H1 (cell line): ENCODE measurements at regions not wholly inside any gene's neighbourhood (a gene's known extent, or its start where the extent isn't known, plus 50 kb on each side); places are given as distances from the start of the nearest gene placed in this dataset.

Experiments used
- CTCF ChIA-PET: fragments of 300-600 bp; sonication (Branson Sonifier 250); formaldehyde crosslinking; loops from one replicate; lab custom pipeline; 2021; ENCODE audit not compliant: partially characterized antibody; lab: Charles Lee
- POLR2A ChIA-PET: fragments of 300-600 bp; sonication (Branson Sonifier 250); formaldehyde crosslinking; loops from one replicate; lab custom pipeline; 2021; ENCODE audit warnings: inconsistent platforms; ENCODE audit not compliant: partially characterized antibody; lab: Charles Lee
- DNase-seq, 2 experiments: peaks; one replicate each; pipeline versions ENCODE4 v3.0.0 to v3.0.0-alpha.2; 2010 to 2022; ENCODE audit warnings: low spot score in 2 of 2, low read depth in 1 of 2, mixed read lengths in 1 of 2
- FAIRE-seq: peaks from 2 replicates; lab custom pipeline; 2011; peaks lifted over from hg19 to GRCh38; lab: Jason Lieb, UNC
- H2AFZ ChIP-seq: 2 replicates; pipeline ENCODE4 v1.8.1; 2012; ENCODE audit warnings: low read length, inconsistent platforms
- H2AK5ac ChIP-seq: 2 replicates; pipeline ENCODE4 v1.6.1; 2013; ENCODE audit warnings: low read depth, low read length
- H2BK120ac ChIP-seq: replicated peaks from 2 replicates; pipeline ENCODE3; 2013; ENCODE audit warnings: low read depth, low read length, inconsistent platforms
- H2BK12ac ChIP-seq: 2 replicates; pipeline ENCODE4 v1.6.1; 2013; ENCODE audit warnings: low read depth, low read length
- H2BK15ac ChIP-seq: 2 replicates; pipeline ENCODE4 v1.6.1; 2013; ENCODE audit warnings: low read length
- H2BK20ac ChIP-seq: 2 replicates; pipeline ENCODE4 v1.6.1; 2013; ENCODE audit warnings: low read length
- H2BK5ac ChIP-seq: 2 replicates; pipeline ENCODE4 v1.6.1; 2013; ENCODE audit warnings: low read depth, low read length
- H3K14ac ChIP-seq: 2 replicates; pipeline ENCODE4 v1.6.1; 2013; ENCODE audit warnings: inconsistent platforms; ENCODE audit not compliant: insufficient read length
- H3K18ac ChIP-seq: 2 replicates; pipeline ENCODE4 v1.6.1; 2013; ENCODE audit warnings: low read length; ENCODE audit errors: extremely low read depth
- H3K23ac ChIP-seq: 2 replicates; pipeline ENCODE4 v1.6.1; 2013; ENCODE audit warnings: inconsistent platforms; ENCODE audit not compliant: insufficient read length
- H3K23me2 ChIP-seq: 2 replicates; pipeline ENCODE4 v1.6.1; 2013; ENCODE audit warnings: low read depth, low read length
- H3K27ac ChIP-seq: 2 replicates; pipeline ENCODE4 v1.6.1; 2011; ENCODE audit warnings: low read depth, low read length, inconsistent platforms
- H3K27me3 ChIP-seq, 4 experiments: replicated peaks in 1 of 4; 1 replicate in 1 of 4; 2 replicates in 3 of 4; pipeline versions ENCODE4 v1.6.1 to v1.8.1; 2011 to 2013; ENCODE audit warnings: low read length in 3 of 4, mild to moderate bottlenecking in 3 of 4, inconsistent platforms in 2 of 4, mixed read lengths in 2 of 4, moderate library complexity in 1 of 4; ENCODE audit not compliant: control insufficient read depth in 3 of 4, insufficient read depth in 3 of 4; ENCODE audit errors: extremely low read depth in 1 of 4
- H3K36me3 ChIP-seq, 4 experiments: 2 replicates each; pipeline versions ENCODE4 v1.6.1 to v1.8.1; 2011 to 2013; ENCODE audit warnings: mild to moderate bottlenecking in 4 of 4, low read length in 3 of 4, moderate library complexity in 2 of 4, control low read depth in 1 of 4, inconsistent platforms in 1 of 4; ENCODE audit not compliant: insufficient read depth in 4 of 4, control insufficient read depth in 2 of 4
- H3K4ac ChIP-seq: replicated peaks from 2 replicates; pipeline ENCODE3; 2013; ENCODE audit warnings: low read length, low read depth, mixed read lengths, inconsistent platforms; ENCODE audit not compliant: insufficient read length
- H3K4me1 ChIP-seq, 4 experiments: replicated peaks in 1 of 4; 1 replicate in 1 of 4; 2 replicates in 3 of 4; pipeline versions ENCODE4 v1.6.1 to v1.8.1; 2011 to 2013; ENCODE audit warnings: low read length in 3 of 4, inconsistent platforms in 2 of 4, mixed read lengths in 1 of 4; ENCODE audit not compliant: insufficient read depth in 4 of 4, control insufficient read depth in 3 of 4
- H3K4me2 ChIP-seq, 2 experiments: 2 replicates each; pipeline versions ENCODE4 v1.6.1 to v1.8.1; 2011 to 2013; ENCODE audit warnings: low read depth in 2 of 2, low read length in 2 of 2, control low read depth in 1 of 2, inconsistent platforms in 1 of 2, mild to moderate bottlenecking in 1 of 2; ENCODE audit not compliant: insufficient read depth in 1 of 2
- H3K4me3 ChIP-seq, 4 experiments: fragments of 200-600, 300-600 bp in 1 of 4; sonication (generic), shearing (Covaris generic), sonication (Bioruptor Twin) in 1 of 4; 2 replicates each; pipeline versions ENCODE4 v1.5.1 to v1.8.1; 2011 to 2016; ENCODE audit warnings: low read length in 4 of 4, low read depth in 3 of 4, control low read depth in 2 of 4, inconsistent platforms in 2 of 4, mild to moderate bottlenecking in 2 of 4, mixed read lengths in 1 of 4, moderate library complexity in 1 of 4; ENCODE audit not compliant: insufficient read depth in 2 of 4; ENCODE audit errors: extremely low read depth in 1 of 4
- H3K56ac ChIP-seq: replicated peaks from 2 replicates; pipeline ENCODE3; 2013; ENCODE audit warnings: low read depth, mild to moderate bottlenecking, mixed read lengths, low read length, inconsistent platforms; ENCODE audit not compliant: insufficient read length
- H3K79me1 ChIP-seq: 2 replicates; pipeline ENCODE4 v1.6.1; 2013; ENCODE audit warnings: low read depth, low read length, control low read depth
- H3K79me2 ChIP-seq, 2 experiments: 2 replicates each; pipeline versions ENCODE4 v1.6.1 to v1.8.1; 2012 to 2013; ENCODE audit warnings: low read length in 2 of 2, mild to moderate bottlenecking in 2 of 2, inconsistent platforms in 1 of 2; ENCODE audit not compliant: insufficient read depth in 2 of 2, control insufficient read depth in 1 of 2
- H3K9ac ChIP-seq, 4 experiments: replicated peaks in 1 of 4; 1 replicate in 1 of 4; 2 replicates in 3 of 4; pipeline versions ENCODE4 v1.6.1 to v1.8.1; 2011 to 2013; ENCODE audit warnings: low read depth in 3 of 4, low read length in 3 of 4, control low read depth in 2 of 4, mild to moderate bottlenecking in 2 of 4, moderate library complexity in 2 of 4, inconsistent platforms in 1 of 4; ENCODE audit errors: extremely low read depth in 1 of 4
- H3K9me3 ChIP-seq, 2 experiments: 2 replicates each; pipeline versions ENCODE4 v1.6.1 to v1.8.1; 2012 to 2013; ENCODE audit warnings: mild to moderate bottlenecking in 2 of 2, moderate library complexity in 2 of 2, control low read depth in 1 of 2, inconsistent platforms in 1 of 2, low read depth in 1 of 2, low read length in 1 of 2, mixed read lengths in 1 of 2; ENCODE audit not compliant: insufficient read depth in 2 of 2
- H4K20me1 ChIP-seq, 2 experiments: replicated peaks in 1 of 2; 2 replicates each; pipeline versions ENCODE3 to v1.8.1; 2011 to 2013; ENCODE audit warnings: inconsistent platforms in 2 of 2, low read length in 2 of 2, mild to moderate bottlenecking in 1 of 2; ENCODE audit not compliant: insufficient read depth in 2 of 2, control insufficient read depth in 1 of 2
- H4K5ac ChIP-seq: 2 replicates; pipeline ENCODE4 v1.6.1; 2013; ENCODE audit warnings: low read length, low read depth, mixed read lengths, inconsistent platforms; ENCODE audit not compliant: insufficient read length
- H4K8ac ChIP-seq: 2 replicates; pipeline ENCODE4 v1.8.0; 2013; ENCODE audit warnings: mild to moderate bottlenecking, moderate library complexity, low read length, inconsistent platforms; ENCODE audit not compliant: insufficient read depth; ENCODE audit errors: extremely low read depth
- H4K91ac ChIP-seq: replicated peaks from 2 replicates; pipeline ENCODE3; 2013; ENCODE audit warnings: low read length, mixed read lengths, inconsistent platforms; ENCODE audit not compliant: insufficient read length
- EGR1 ChIP-seq: IDR thresholded peaks from 2 replicates; pipeline ENCODE4 v1.6.1; 2011; ENCODE audit warnings: low read depth, low read length, borderline replicate concordance
- HDAC2 ChIP-seq, 2 experiments: fragments of 300-600 bp in 1 of 2; sonication (generic) in 1 of 2; IDR thresholded peaks; 2 replicates each; pipeline ENCODE4 v1.6.1; 2011 to 2012; ENCODE audit warnings: low read depth in 2 of 2, low read length in 2 of 2, mild to moderate bottlenecking in 2 of 2, moderate library complexity in 2 of 2, borderline replicate concordance in 1 of 2, inconsistent platforms in 1 of 2
- JUN ChIP-seq: IDR thresholded peaks from 2 replicates; pipeline ENCODE4 v1.6.1; 2011; ENCODE audit warnings: low read depth, mild to moderate bottlenecking, improper control_type of control experiment, low read length
- KDM4A ChIP-seq: IDR thresholded peaks from one replicate; pipeline ENCODE4 v1.7.1; 2012; ENCODE audit warnings: low read depth, mild to moderate bottlenecking, moderate library complexity, low read length, inconsistent platforms; ENCODE audit not compliant: severe bottlenecking
- KDM5A ChIP-seq: fragments of 200-600 bp; IDR thresholded peaks from 2 replicates; pipeline ENCODE4 v1.7.1; 2012; ENCODE audit warnings: mild to moderate bottlenecking, low read length, inconsistent platforms, mixed read lengths
- NANOG ChIP-seq: IDR thresholded peaks from 2 replicates; pipeline ENCODE4 v1.6.1; 2011; ENCODE audit warnings: low read length, low read depth, mild to moderate bottlenecking, inconsistent platforms; ENCODE audit not compliant: insufficient read depth, poor library complexity, severe bottlenecking
- RXRA ChIP-seq: IDR thresholded peaks from 2 replicates; pipeline ENCODE4 v1.6.1; 2011; ENCODE audit warnings: low read depth, mild to moderate bottlenecking, low read length, moderate library complexity; ENCODE audit not compliant: insufficient read depth
- SIN3A ChIP-seq, 2 experiments: IDR thresholded peaks in 1 of 2; conservative IDR thresholded peaks in 1 of 2; 2 replicates each; pipeline ENCODE4 v1.6.1; 2011 to 2012; ENCODE audit warnings: low read length in 2 of 2, improper control_type of control experiment in 1 of 2, low read depth in 1 of 2, mild to moderate bottlenecking in 1 of 2
- SUZ12 ChIP-seq: fragments of 200-600 bp; sonication (generic); IDR thresholded peaks from 2 replicates; pipeline ENCODE4 v1.6.1; 2012; ENCODE audit warnings: mild to moderate bottlenecking, inconsistent platforms, low read length, moderate library complexity, mixed read lengths
- TCF12 ChIP-seq: IDR thresholded peaks from 2 replicates; pipeline ENCODE4 v1.6.1; 2011; ENCODE audit warnings: low read depth, mild to moderate bottlenecking, low read length
- whole genome bisulfite sequencing, 2 experiments: shearing (Covaris generic) in 1 of 2; methylation state at CpG; one replicate each; pipeline versions ENCODE4 v1.1.6 to v1.1.7; 2013 to 2015; ENCODE audit warnings: low lambda C conversion rate in 2 of 2, mixed read lengths in 2 of 2, inconsistent platforms in 1 of 2, low coverage in 1 of 2, missing lambda C conversion rate in 1 of 2; ENCODE audit not compliant: insufficient replicate concordance in 2 of 2, insufficient coverage in 1 of 2, insufficient read length in 1 of 2; ENCODE audit errors: extremely low coverage in 1 of 2, missing lambda C conversion rate in 1 of 2; 5-methylcytosine and 5-hydroxymethylcytosine counted together

GRCh38 chr14:30267141-30267540 lies 291.8 kb upstream of the G2E3 start:
- CTCF ChIA-PET, result interaction anchor here (0.6 to 3.9 kb wide), 14 partner anchors 9 to 179 kb away, joined by 3 to 30 read pairs (median 5); no protein-coding TSS in a partner anchor

More at GRCh38 chr14:30267141-30267540, 291.8 kb upstream of the G2E3 start:
- 79% methylated on average over 1 of the region's 1 CpG; no CpG with 5 or more reads in 1 of the 2 experiments for WGBS, 2 experiments
- Histone ChIP-seq H3K23me2 (peaks cover 4% of the 10 kb centered on the region; the same call in 1 of the 2 replicates), H2BK5ac (no peak overlapping the region), H4K8ac (no peak overlapping the region), H2AK5ac (no peak overlapping the region), H2BK20ac (no peak overlapping the region), H2BK12ac (no peak overlapping the region), H3K36me3 (no peaks in the 10 kb centered on the region), H3K79me2 (no peaks in the 10 kb centered on the region), H2BK15ac (no peak overlapping the region), H3K56ac (no peak overlapping the region), H3K4ac (no peak overlapping the region), H3K14ac (no peak overlapping the region), H4K20me1 (no peaks in the 10 kb centered on the region), H4K5ac (no peak overlapping the region), H3K18ac (no peak overlapping the region), H3K27ac (no peak overlapping the region), H3K9ac (no peak overlapping the region), H3K27me3 (peaks cover 0 to 3% (median 1%) of the 10 kb centered on the region in 4 experiments; a peak in 3 of 7 replicates), H3K9me3 (no peaks in the 10 kb centered on the region), H3K4me3 (no peak overlapping the region), H3K4me1 (peaks cover 0 to 5% (median 1%) of the 10 kb centered on the region in 4 experiments; a peak in 1 of 7 replicates), H2BK120ac (no peak overlapping the region), H3K79me1 (no peaks in the 10 kb centered on the region), H4K91ac (no peak overlapping the region), H3K4me2 (no peak overlapping the region), H3K23ac (no peak overlapping the region), H2AFZ (peak overlapping the region; percentile 25; the same call in 1 of the 2 replicates)
- TF ChIP-seq SUZ12 (no peak), HDAC2 (IDR thresholded peaks at IDR 0.05; ENCODE audit: borderline replicate concordance in 1 of 2, low read depth in 2 of 2, low read length in 2 of 2) (no peak), NANOG (no peak), SIN3A (conservative IDR thresholded peaks at IDR 0.05 in 1 of 2, IDR thresholded peaks at IDR 0.05 in 1 of 2; ENCODE audit: low read depth in 1 of 2, low read length in 2 of 2) (no peak), RXRA (no peak), EGR1 (no peak), KDM5A (no peak), JUN (no peak), KDM4A (no peak), TCF12 (no peak)
- POLR2A ChIA-PET, result no interaction called here
- no peak for FAIRE-seq
- DNase-seq, result no peak
